Trophoblast cell (in vitro differentiated cells and primary cell): ENCODE measurements at regions not wholly inside any gene's neighbourhood (a gene's known extent, or its start where the extent isn't known, plus 50 kb on each side); places are given as distances from the start of the nearest gene placed in this dataset.

Experiments
- DNase-seq, 2 donors: peaks; one replicate each; pipeline ENCODE4 v3.0.0-alpha.2; 2016
- H2AFZ ChIP-seq: 2 replicates; pipeline ENCODE4 v1.6.1; 2013; ENCODE audit warnings: low read length, moderate library complexity, mild to moderate bottlenecking; ENCODE audit not compliant: insufficient read depth, poor library complexity
- H2AK5ac ChIP-seq: 2 replicates; pipeline ENCODE4 v1.6.1; 2013; ENCODE audit warnings: mild to moderate bottlenecking, low read length
- H2BK120ac ChIP-seq: 2 replicates; pipeline ENCODE4 v1.6.1; 2013; ENCODE audit warnings: low read length, mild to moderate bottlenecking, moderate library complexity; ENCODE audit not compliant: insufficient read depth, poor library complexity
- H2BK12ac ChIP-seq: 2 replicates; pipeline ENCODE4 v1.6.1; 2013; ENCODE audit warnings: mild to moderate bottlenecking, low read length, moderate library complexity
- H2BK5ac ChIP-seq: 2 replicates; pipeline ENCODE4 v1.6.1; 2013; ENCODE audit warnings: low read length, low read depth, moderate library complexity, mild to moderate bottlenecking; ENCODE audit not compliant: poor library complexity
- H3K14ac ChIP-seq: 2 replicates; pipeline ENCODE4 v1.6.1; 2013; ENCODE audit warnings: mild to moderate bottlenecking, low read length
- H3K18ac ChIP-seq: 2 replicates; pipeline ENCODE4 v1.6.1; 2013; ENCODE audit warnings: mild to moderate bottlenecking, low read length
- H3K23ac ChIP-seq: 2 replicates; pipeline ENCODE4 v1.6.1; 2013; ENCODE audit warnings: low read length
- H3K27ac ChIP-seq: 2 replicates; pipeline ENCODE4 v1.5.1; 2013; ENCODE audit warnings: low read depth, mild to moderate bottlenecking, inconsistent platforms, low read length, moderate library complexity
- H3K27me3 ChIP-seq: 2 replicates; pipeline ENCODE4 v1.6.1; 2013; ENCODE audit warnings: inconsistent platforms, mild to moderate bottlenecking, low read length, moderate library complexity; ENCODE audit not compliant: insufficient read depth
- H3K36me3 ChIP-seq, 2 experiments: 1 replicate in 1 of 2; 2 replicates in 1 of 2; pipeline ENCODE4 v1.6.1; 2013; ENCODE audit warnings: low read length in 2 of 2, mild to moderate bottlenecking in 2 of 2, moderate library complexity in 1 of 2; ENCODE audit not compliant: insufficient read depth in 2 of 2, control insufficient read depth in 1 of 2
- H3K4ac ChIP-seq: 2 replicates; pipeline ENCODE4 v1.6.1; 2013; ENCODE audit warnings: low read depth, mild to moderate bottlenecking, low read length, moderate library complexity
- H3K4me1 ChIP-seq, 2 experiments: 1 replicate in 1 of 2; 2 replicates in 1 of 2; pipeline ENCODE4 v1.6.1; 2013; ENCODE audit warnings: low read length in 2 of 2, mild to moderate bottlenecking in 2 of 2, moderate library complexity in 1 of 2; ENCODE audit not compliant: insufficient read depth in 2 of 2, control insufficient read depth in 1 of 2
- H3K4me2 ChIP-seq: 2 replicates; pipeline ENCODE4 v1.6.1; 2013; ENCODE audit warnings: inconsistent platforms, mild to moderate bottlenecking, low read length, moderate library complexity
- H3K4me3 ChIP-seq: 2 replicates; pipeline ENCODE4 v1.5.1; 2013; ENCODE audit warnings: mild to moderate bottlenecking, low read depth, low read length, inconsistent platforms
- H3K79me1 ChIP-seq: one replicate; pipeline ENCODE4 v1.6.1; 2013; ENCODE audit warnings: low read length
- H3K79me2 ChIP-seq: 2 replicates; pipeline ENCODE4 v1.6.1; 2013; ENCODE audit warnings: low read length, mild to moderate bottlenecking; ENCODE audit not compliant: control insufficient read depth, insufficient read depth, poor library complexity
- H3K9ac ChIP-seq: 2 replicates; pipeline ENCODE4 v1.6.1; 2013; ENCODE audit warnings: mild to moderate bottlenecking, low read length
- H3K9me3 ChIP-seq: 2 replicates; pipeline ENCODE4 v1.6.1; 2013; ENCODE audit warnings: low read depth, mild to moderate bottlenecking, control low read depth, inconsistent platforms, low read length; ENCODE audit not compliant: insufficient read depth
- H4K12ac ChIP-seq: 2 replicates; pipeline ENCODE4 v1.6.1; 2013; ENCODE audit warnings: low read depth, mild to moderate bottlenecking, low read length, moderate library complexity
- H4K8ac ChIP-seq: 2 replicates; pipeline ENCODE4 v1.6.1; 2013; ENCODE audit warnings: low read depth, mild to moderate bottlenecking, low read length, moderate library complexity
- H4K91ac ChIP-seq: one replicate; pipeline ENCODE4 v1.6.1; 2013; ENCODE audit warnings: low read depth, mild to moderate bottlenecking, low read length, moderate library complexity
- WGBS: extraction: QIAGEN DNeasy Blood & Tissue Kit; methylation state at CpG from one replicate; pipeline ENCODE4 v1.1.7; 2013; ENCODE audit warnings: missing lambda C conversion rate; ENCODE audit not compliant: insufficient read length, insufficient coverage; ENCODE audit errors: extremely low coverage; 5-methylcytosine and 5-hydroxymethylcytosine counted together

GRCh38 chr10:117601716-117602115 is 59.2 kb downstream of the EMX2 start:
- Histone ChIP-seq H4K12ac (no peak overlapping the region), H3K4me2 (no peak overlapping the region), H3K27ac (no peak overlapping the region), H3K23ac (no peak overlapping the region), H3K4ac (no peak overlapping the region), H2BK120ac (no peak overlapping the region), H3K79me1 (no peaks in the 10 kb centered on the region), H3K27me3 (no peaks in the 10 kb centered on the region), H3K4me3 (no peak overlapping the region), H3K4me1 (peaks cover 3 to 6% of the 10 kb centered on the region in 2 experiments), H2BK5ac (no peak overlapping the region), H4K91ac (no peak overlapping the region), H3K79me2 (no peaks in the 10 kb centered on the region), H3K9ac (no peak overlapping the region), H2AK5ac (no peak overlapping the region), H2BK12ac (no peak overlapping the region), H3K14ac (no peak overlapping the region), H3K18ac (no peak overlapping the region), H4K8ac (no peak overlapping the region), H2AFZ (no peak overlapping the region), H3K9me3 (no peaks in the 10 kb centered on the region), H3K36me3 (no peaks in the 10 kb centered on the region)
- DNase-seq, result no peak
- no CpG with 5 or more reads among the region's 1 CpG for WGBS

DNA sequence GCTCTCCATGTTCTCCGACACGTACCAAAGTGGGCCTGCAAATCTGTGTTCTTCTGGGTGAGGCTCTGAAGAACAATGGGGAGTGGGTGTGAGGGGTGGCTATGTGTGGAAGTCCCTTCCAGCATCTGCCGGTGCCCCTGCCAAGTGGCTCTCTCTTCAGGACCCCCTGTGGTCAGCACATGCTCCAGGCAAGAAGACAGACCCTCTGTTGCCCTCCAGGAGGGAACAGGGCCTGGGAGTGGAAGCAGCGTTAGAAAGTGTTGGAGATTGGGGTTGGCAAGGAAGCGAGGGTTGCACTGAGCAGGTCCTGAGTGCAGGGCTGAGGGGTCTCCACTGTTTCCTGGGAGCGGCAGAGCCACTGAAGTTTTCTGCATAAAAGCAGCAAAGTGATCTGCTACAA is 60.5 kb downstream of the EMX2 start:
- H2BK5ac ChIP-seq, result no peak overlapping the region
- H3K4ac ChIP-seq, result no peak overlapping the region
- no peak overlapping the region for H3K14ac ChIP-seq
- no peak overlapping the region for H4K12ac ChIP-seq
- DNase-seq, result no peak
- no peak overlapping the region for H3K4me3 ChIP-seq
- no peak overlapping the region for H2AFZ ChIP-seq
- H2BK120ac ChIP-seq, result no peak overlapping the region
- no peaks in the 10 kb centered on the region for H3K79me1 ChIP-seq
- H2AK5ac ChIP-seq, result no peak overlapping the region
- H3K27ac ChIP-seq, result no peak overlapping the region
- H3K79me2 ChIP-seq, result no peaks in the 10 kb centered on the region
- no CpG with 5 or more reads among the region's 6 CpGs for WGBS
- H4K8ac ChIP-seq, result no peak overlapping the region
- H3K23ac ChIP-seq, result no peak overlapping the region
- H3K36me3 ChIP-seq, result no peaks in the 10 kb centered on the region
- no peaks in the 10 kb centered on the region for H3K9me3 ChIP-seq
- no peak overlapping the region for H3K4me2 ChIP-seq
- no peak overlapping the region for H3K9ac ChIP-seq
- no peaks in the 10 kb centered on the region for H3K27me3 ChIP-seq
- no peak overlapping the region for H4K91ac ChIP-seq
- H3K4me1 ChIP-seq, result no peaks in the 10 kb centered on the region
- H3K18ac ChIP-seq, result no peak overlapping the region
- H2BK12ac ChIP-seq, result no peak overlapping the region

DNA sequence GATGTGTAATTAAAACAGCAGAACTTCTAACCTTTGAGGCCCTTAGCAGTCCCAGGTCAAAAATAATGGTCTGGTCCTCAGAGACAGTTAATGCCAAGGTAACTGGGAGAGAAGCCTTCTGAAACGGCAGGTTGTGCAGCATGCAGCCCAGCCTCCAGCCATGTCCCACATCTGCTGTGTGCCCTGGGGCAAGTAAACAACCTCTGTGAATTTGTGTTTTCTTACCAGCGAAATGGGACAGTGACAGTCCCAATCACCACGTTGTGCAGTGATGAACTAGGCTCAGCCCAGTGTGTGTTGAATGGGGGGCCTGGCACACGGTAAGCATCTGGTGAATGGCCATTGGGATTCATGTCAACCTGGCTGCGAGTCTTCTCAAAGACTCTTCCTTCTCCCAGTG is 61.2 kb downstream of the EMX2 start:
- Histone ChIP-seq H3K27me3 (no peaks in the 10 kb centered on the region), H3K9me3 (no peaks in the 10 kb centered on the region), H3K9ac (no peak overlapping the region), H3K4me1 (no peaks in the 10 kb centered on the region), H2AFZ (no peak overlapping the region), H3K4ac (no peak overlapping the region), H3K23ac (no peak overlapping the region), H3K4me2 (no peak overlapping the region), H4K8ac (no peak overlapping the region), H3K27ac (no peak overlapping the region), H3K79me1 (no peaks in the 10 kb centered on the region), H3K18ac (no peak overlapping the region), H3K14ac (no peak overlapping the region), H3K79me2 (no peaks in the 10 kb centered on the region), H2BK12ac (no peak overlapping the region), H3K36me3 (no peaks in the 10 kb centered on the region), H4K91ac (no peak overlapping the region), H2BK120ac (no peak overlapping the region), H2AK5ac (no peak overlapping the region), H3K4me3 (no peak overlapping the region), H2BK5ac (no peak overlapping the region), H4K12ac (no peak overlapping the region)
- WGBS, result no CpG with 5 or more reads among the region's 5 CpGs
- peak; percentile 66 to 92 for DNase-seq

DNA sequence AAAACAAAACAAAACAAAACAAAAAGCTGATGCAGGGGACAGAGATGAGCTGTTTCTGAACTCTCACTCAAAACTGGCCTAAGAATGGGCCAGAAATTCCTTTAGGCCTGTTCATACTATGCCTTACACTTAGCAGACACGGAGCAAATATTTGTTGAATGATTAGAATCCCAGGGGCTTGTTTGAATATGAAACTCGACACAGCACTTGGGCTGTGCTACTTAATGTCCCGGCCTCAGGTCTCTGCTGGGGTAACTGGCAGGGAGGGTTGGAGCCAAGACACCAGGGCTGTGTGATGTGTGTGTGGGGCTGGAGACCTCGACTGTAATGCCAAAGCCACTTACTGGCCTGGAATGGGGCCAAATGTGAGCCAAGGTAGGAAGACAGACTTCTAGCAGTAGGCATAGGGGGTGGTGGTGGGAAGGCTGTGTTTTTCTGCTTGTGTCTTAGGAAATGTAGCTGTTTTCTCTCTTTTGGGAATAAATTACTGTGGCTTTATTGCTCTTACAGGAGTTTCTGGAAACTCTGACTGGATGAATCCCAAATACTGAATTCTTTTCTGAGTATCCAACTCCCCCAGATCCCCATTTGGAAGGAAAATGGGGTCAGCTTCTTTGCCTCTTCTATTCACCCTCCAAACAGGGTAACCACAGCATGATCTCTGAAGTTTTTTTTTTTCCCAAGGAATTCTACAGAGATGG is 66.7 kb downstream of the EMX2 start:
- no peak overlapping the region for H2AFZ ChIP-seq
- H3K27me3 ChIP-seq, result no peaks in the 10 kb centered on the region
- no peak overlapping the region for H3K4me3 ChIP-seq
- no peak overlapping the region for H2AK5ac ChIP-seq
- H3K79me1 ChIP-seq, result peaks cover 2% of the 10 kb centered on the region
- no peak overlapping the region for H2BK5ac ChIP-seq
- H4K12ac ChIP-seq, result no peak overlapping the region
- peaks cover 2 to 7% of the 10 kb centered on the region in 2 experiments for H3K4me1 ChIP-seq
- H3K4ac ChIP-seq, result no peak overlapping the region
- no peak overlapping the region for H3K9ac ChIP-seq
- no peaks in the 10 kb centered on the region for H3K36me3 ChIP-seq
- H3K4me2 ChIP-seq, result peak overlapping the region; percentile 10
- no peak overlapping the region for H2BK12ac ChIP-seq
- H4K8ac ChIP-seq, result no peak overlapping the region
- no peak overlapping the region for H3K14ac ChIP-seq
- H3K27ac ChIP-seq, result no peak overlapping the region
- no peak overlapping the region for H2BK120ac ChIP-seq
- WGBS, result no CpG with 5 or more reads among the region's 4 CpGs
- H3K18ac ChIP-seq, result no peak overlapping the region
- no peaks in the 10 kb centered on the region for H3K79me2 ChIP-seq
- H4K91ac ChIP-seq, result no peak overlapping the region
- H3K9me3 ChIP-seq, result no peaks in the 10 kb centered on the region
- peak; percentile 51 to 89 for DNase-seq
- H3K23ac ChIP-seq, result no peak overlapping the region
